Thyroid gland (tissue), 4 donors: ENCODE measurements at regions not wholly inside any gene's neighbourhood (a gene's known extent, or its start where the extent isn't known, plus 50 kb on each side); places are given as distances from the start of the nearest gene placed in this dataset.

Experiments used
- CTCF ChIP-seq, 6 experiments: fragments of 200-600 bp in 3 of 6; fragments of 450-650 bp in 3 of 6; sonication (generic) in 3 of 6; IDR thresholded peaks; one replicate each; pipeline ENCODE4 v1.5.1; 2016 to 2019; ENCODE audit warnings: antibody characterized with exemption in 6 of 6, mild to moderate bottlenecking in 2 of 6, inconsistent platforms in 1 of 6, moderate library complexity in 1 of 6
- POLR2A ChIP-seq, 2 donors: fragments of 450-650 bp; IDR thresholded peaks; one replicate each; pipeline ENCODE4 v1.6.1; 2017; ENCODE audit warnings: antibody characterized with exemption in 2 of 2, mild to moderate bottlenecking in 2 of 2, moderate library complexity in 1 of 2

- TF ChIP-seq CTCF (IDR thresholded peaks at IDR 0.05) (no peak), POLR2A (IDR thresholded peaks at IDR 0.05) (no peak)
Measured at GRCh38 chr10:108086502-108086901, 922.0 kb upstream of the SORCS1 start.
